Gastrocnemius medialis (tissue), 4 donors: ENCODE measurements at regions not wholly inside any gene's neighbourhood (a gene's known extent, or its start where the extent isn't known, plus 50 kb on each side); places are given as distances from the start of the nearest gene placed in this dataset.

Source experiments
- POLR2A ChIP-seq, 2 donors: fragments of 450-650 bp; IDR thresholded peaks; one replicate each; pipeline ENCODE4 v1.6.1; 2017; ENCODE audit warnings: antibody characterized with exemption in 2 of 2, mild to moderate bottlenecking in 2 of 2, moderate library complexity in 2 of 2
- TF ChIP-seq, protein P1 (sequence below), 5 experiments: fragments of 450-650 bp in 3 of 5; fragments of 200-600 bp in 2 of 5; sonication (generic) in 2 of 5; IDR thresholded peaks in 4 of 5; conservative IDR thresholded peaks in 1 of 5; 1 replicate in 4 of 5; 2 replicates in 1 of 5; pipeline ENCODE4 v1.5.1; 2016 to 2019; ENCODE audit warnings: antibody characterized with exemption in 5 of 5, mild to moderate bottlenecking in 3 of 5, moderate library complexity in 3 of 5

DNA sequence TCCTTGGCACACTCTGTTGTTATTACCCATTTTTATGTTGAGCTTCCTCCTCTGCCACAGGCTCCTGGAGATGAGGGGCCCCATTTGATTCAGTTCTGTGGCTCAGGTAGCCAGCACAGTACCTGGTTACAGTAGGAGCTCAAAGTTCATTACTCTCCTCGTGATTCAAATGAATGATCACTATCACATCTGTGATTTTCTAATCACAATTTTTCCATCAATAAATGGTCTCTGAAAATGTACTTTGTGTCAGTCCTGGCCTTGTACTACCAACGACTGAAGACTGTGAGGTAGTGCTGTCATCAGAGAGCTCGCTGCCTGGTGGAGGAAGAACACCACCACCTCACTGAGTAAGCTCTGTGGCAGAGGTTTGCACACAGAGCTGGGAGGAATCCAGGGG is 106.8 kb upstream of the JUN start:
- TF ChIP-seq POLR2A (IDR thresholded peaks at IDR 0.05) = no peak
- TF ChIP-seq, protein P1, sequence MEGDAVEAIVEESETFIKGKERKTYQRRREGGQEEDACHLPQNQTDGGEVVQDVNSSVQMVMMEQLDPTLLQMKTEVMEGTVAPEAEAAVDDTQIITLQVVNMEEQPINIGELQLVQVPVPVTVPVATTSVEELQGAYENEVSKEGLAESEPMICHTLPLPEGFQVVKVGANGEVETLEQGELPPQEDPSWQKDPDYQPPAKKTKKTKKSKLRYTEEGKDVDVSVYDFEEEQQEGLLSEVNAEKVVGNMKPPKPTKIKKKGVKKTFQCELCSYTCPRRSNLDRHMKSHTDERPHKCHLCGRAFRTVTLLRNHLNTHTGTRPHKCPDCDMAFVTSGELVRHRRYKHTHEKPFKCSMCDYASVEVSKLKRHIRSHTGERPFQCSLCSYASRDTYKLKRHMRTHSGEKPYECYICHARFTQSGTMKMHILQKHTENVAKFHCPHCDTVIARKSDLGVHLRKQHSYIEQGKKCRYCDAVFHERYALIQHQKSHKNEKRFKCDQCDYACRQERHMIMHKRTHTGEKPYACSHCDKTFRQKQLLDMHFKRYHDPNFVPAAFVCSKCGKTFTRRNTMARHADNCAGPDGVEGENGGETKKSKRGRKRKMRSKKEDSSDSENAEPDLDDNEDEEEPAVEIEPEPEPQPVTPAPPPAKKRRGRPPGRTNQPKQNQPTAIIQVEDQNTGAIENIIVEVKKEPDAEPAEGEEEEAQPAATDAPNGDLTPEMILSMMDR (IDR thresholded peaks at IDR 0.05 in 4 of 5, conservative IDR thresholded peaks at IDR 0.05 in 1 of 5) = no peak
